ENCODE measurements at regions not wholly inside any gene's neighbourhood (a gene's known extent, or its start where the extent isn't known, plus 50 kb on each side); places are given as distances from the start of the nearest gene placed in this dataset.

GRCh38 chr13:107912745-107913144 is 302.6 kb downstream of the LIG4 start:
- no peak overlapping the region for H3K4me3 Mint-ChIP-seq (ENCODE audit: unreplicated experiment)
- no peak for TF ChIP-seq CTCF (IDR thresholded peaks at IDR 0.05; ENCODE audit: unreplicated experiment)
- intact Hi-C loops (cut with micrococcal nuclease) = no loop called here
- BruUV-seq (replicated peaks) = no TSS peak
- peaks cover 23% of the 10 kb centered on the region for H3K9me3 Mint-ChIP-seq (ENCODE audit: unreplicated experiment)
- POLR2A ChIA-PET = no interaction called here
- no peaks in the 10 kb centered on the region for H3K36me3 Mint-ChIP-seq (ENCODE audit: insufficient read depth, unreplicated experiment)
- H3K27ac Mint-ChIP-seq (ENCODE audit: low read depth, unreplicated experiment) = no peak overlapping the region
- H3K4me1 Mint-ChIP-seq (ENCODE audit: insufficient read depth, unreplicated experiment) = no peaks in the 10 kb centered on the region
- CTCF ChIA-PET = interaction anchor here (0.7 to 1.3 kb wide), 2 partner anchors 11 to 263 kb away, joined by 3 to 5 read pairs; no protein-coding TSS in a partner anchor
- no peaks in the 10 kb centered on the region for H3K27me3 Mint-ChIP-seq (ENCODE audit: insufficient read depth, unreplicated experiment)
- DNase-seq (ENCODE audit: unreplicated experiment) = no peak

- Mint-ChIP-seq H3K9me3 (ENCODE audit: unreplicated experiment) (peaks cover 33% of the 10 kb centered on the region), H3K4me3 (ENCODE audit: unreplicated experiment) (no peak overlapping the region), H3K36me3 (ENCODE audit: insufficient read depth, unreplicated experiment) (no peaks in the 10 kb centered on the region), H3K27ac (ENCODE audit: low read depth, unreplicated experiment) (no peak overlapping the region), H3K27me3 (ENCODE audit: insufficient read depth, unreplicated experiment) (no peaks in the 10 kb centered on the region), H3K4me1 (ENCODE audit: insufficient read depth, unreplicated experiment) (no peaks in the 10 kb centered on the region)
- BruUV-seq (replicated peaks) = no TSS peak
- DNase-seq (ENCODE audit: unreplicated experiment) = no peak
- TF ChIP-seq CTCF (IDR thresholded peaks at IDR 0.05; ENCODE audit: unreplicated experiment) = no peak
- CTCF ChIA-PET = interaction anchor here (0.6 to 0.8 kb wide), 2 partner anchors 1072 to 1395 kb away, joined by 4 read pairs; no protein-coding TSS in a partner anchor
- POLR2A ChIA-PET = no interaction called here
- intact Hi-C loops (cut with micrococcal nuclease) = no loop called here
Observed at GRCh38 chr13:107907065-107907805, 308.1 kb downstream of the LIG4 start.

GRCh38 chr13:107906131-107906530 is 309.2 kb downstream of the LIG4 start:
- H3K4me1 Mint-ChIP-seq (ENCODE audit: insufficient read depth, unreplicated experiment) = no peaks in the 10 kb centered on the region
- no peaks in the 10 kb centered on the region for H3K36me3 Mint-ChIP-seq (ENCODE audit: insufficient read depth, unreplicated experiment)
- POLR2A ChIA-PET = no interaction called here
- DNase-seq (ENCODE audit: unreplicated experiment) = peak; percentile 12
- CTCF ChIA-PET = interaction anchor here (0.6 kb wide), 2 partner anchors 75 to 272 kb away, joined by 3 to 4 read pairs; no protein-coding TSS in a partner anchor
- no peak overlapping the region for H3K27ac Mint-ChIP-seq (ENCODE audit: low read depth, unreplicated experiment)
- BruUV-seq (replicated peaks) = no TSS peak
- H3K9me3 Mint-ChIP-seq (ENCODE audit: unreplicated experiment) = peaks cover 26% of the 10 kb centered on the region
- TF ChIP-seq CTCF (IDR thresholded peaks at IDR 0.05; ENCODE audit: unreplicated experiment) = no peak
- no peak overlapping the region for H3K4me3 Mint-ChIP-seq (ENCODE audit: unreplicated experiment)
- H3K27me3 Mint-ChIP-seq (ENCODE audit: insufficient read depth, unreplicated experiment) = no peaks in the 10 kb centered on the region
- intact Hi-C loops (cut with micrococcal nuclease) = no loop called here

- no peaks in the 10 kb centered on the region for H3K4me1 Mint-ChIP-seq (ENCODE audit: insufficient read depth, unreplicated experiment)
- BruUV-seq (replicated peaks) = no TSS peak
- no peaks in the 10 kb centered on the region for H3K27me3 Mint-ChIP-seq (ENCODE audit: insufficient read depth, unreplicated experiment)
- no peak overlapping the region for H3K27ac Mint-ChIP-seq (ENCODE audit: low read depth, unreplicated experiment)
- no peak overlapping the region for H3K4me3 Mint-ChIP-seq (ENCODE audit: unreplicated experiment)
- ChIA-PET CTCF (interaction anchor here (1.2 kb wide), 1 partner anchor 10 kb away, joined by 3 read pairs; no protein-coding TSS in a partner anchor), POLR2A (no interaction called here)
- no peaks in the 10 kb centered on the region for H3K36me3 Mint-ChIP-seq (ENCODE audit: insufficient read depth, unreplicated experiment)
- peaks cover 16% of the 10 kb centered on the region for H3K9me3 Mint-ChIP-seq (ENCODE audit: unreplicated experiment)
- no peak for TF ChIP-seq CTCF (IDR thresholded peaks at IDR 0.05; ENCODE audit: unreplicated experiment)
- no peak for DNase-seq (ENCODE audit: unreplicated experiment)
- intact Hi-C loops (cut with micrococcal nuclease) = no loop called here
Observed at GRCh38 chr13:107901996-107902562, 313.3 kb downstream of the LIG4 start.

All from MCF 10A (cell line).